ENCODE measurements at regions not wholly inside any gene's neighbourhood (a gene's known extent, or its start where the extent isn't known, plus 50 kb on each side); places are given as distances from the start of the nearest gene placed in this dataset.

- Histone ChIP-seq H3K9me3 (ENCODE audit: control insufficient read depth, insufficient read depth, low read depth, low read length) (no peaks in the 10 kb centered on the region), H3K4me3 (replicated peaks in 1 of 4; ENCODE audit: control extremely low read depth in 1 of 4, insufficient read depth in 1 of 4, low read depth in 3 of 4, low read length in 4 of 4) (no peak overlapping the region), H3K4me2 (ENCODE audit: extremely low read depth, insufficient read depth, low read length) (no peak overlapping the region), H3K4me1 (ENCODE audit: control insufficient read depth, extremely low read depth, insufficient read depth, low read length) (no peaks in the 10 kb centered on the region), H3K79me2 (ENCODE audit: control insufficient read depth, insufficient read depth, low read length) (no peaks in the 10 kb centered on the region), H3K27me3 (ENCODE audit: control insufficient read depth, insufficient read depth, low read length) (no peaks in the 10 kb centered on the region), H4K20me1 (ENCODE audit: control insufficient read depth, extremely low read depth, insufficient read depth, low read length) (no peaks in the 10 kb centered on the region), H3K36me3 (ENCODE audit: control insufficient read depth, insufficient read depth, low read length) (no peaks in the 10 kb centered on the region), H3K9ac (ENCODE audit: insufficient read depth, low read length) (no peak overlapping the region), H2AFZ (ENCODE audit: low read length) (no peak overlapping the region), H3K27ac (ENCODE audit: insufficient read depth, low read length) (no peak overlapping the region)
- TF ChIP-seq CTCF (conservative IDR thresholded peaks at IDR 0.05 in 1 of 2, IDR thresholded peaks at IDR 0.05 in 1 of 2; ENCODE audit: low read depth in 1 of 2, low read length in 2 of 2) (no peak), EZH2 (IDR thresholded peaks at IDR 0.05; ENCODE audit: low read length, missing control alignments) (no peak)
- DNase-seq (ENCODE audit: low read depth in 2 of 2): peak; percentile 8 to 96
Observed at GRCh38 chr4:27366104-27366823, 505.6 kb downstream of the STIM2 start.

- no peak overlapping the region for H3K4me3 ChIP-seq (replicated peaks in 1 of 4; ENCODE audit: control extremely low read depth in 1 of 4, insufficient read depth in 1 of 4, low read depth in 3 of 4, low read length in 4 of 4)
- no peaks in the 10 kb centered on the region for H3K27me3 ChIP-seq (ENCODE audit: control insufficient read depth, insufficient read depth, low read length)
- H3K4me1 ChIP-seq (ENCODE audit: control insufficient read depth, extremely low read depth, insufficient read depth, low read length): no peaks in the 10 kb centered on the region
- H3K36me3 ChIP-seq (ENCODE audit: control insufficient read depth, insufficient read depth, low read length): no peaks in the 10 kb centered on the region
- H3K27ac ChIP-seq (ENCODE audit: insufficient read depth, low read length): no peak overlapping the region
- no peak overlapping the region for H2AFZ ChIP-seq (ENCODE audit: low read length)
- no peaks in the 10 kb centered on the region for H3K9me3 ChIP-seq (ENCODE audit: control insufficient read depth, insufficient read depth, low read depth, low read length)
- TF ChIP-seq EZH2 (IDR thresholded peaks at IDR 0.05; ENCODE audit: low read length, missing control alignments) (no peak), CTCF (conservative IDR thresholded peaks at IDR 0.05 in 1 of 2, IDR thresholded peaks at IDR 0.05 in 1 of 2; ENCODE audit: low read depth in 1 of 2, low read length in 2 of 2) (no peak)
- H3K79me2 ChIP-seq (ENCODE audit: control insufficient read depth, insufficient read depth, low read length): no peaks in the 10 kb centered on the region
- no peak overlapping the region for H3K4me2 ChIP-seq (ENCODE audit: extremely low read depth, insufficient read depth, low read length)
- DNase-seq (ENCODE audit: low read depth in 2 of 2): peak in 1 of 2 donors; percentile 58
- no peaks in the 10 kb centered on the region for H4K20me1 ChIP-seq (ENCODE audit: control insufficient read depth, extremely low read depth, insufficient read depth, low read length)
- no peak overlapping the region for H3K9ac ChIP-seq (ENCODE audit: insufficient read depth, low read length)
Observed at GRCh38 chr4:27368781-27369180, 508.1 kb downstream of the STIM2 start.

GRCh38 chr4:27381815-27382214 is 521.2 kb downstream of the STIM2 start:
- H4K20me1 ChIP-seq (ENCODE audit: control insufficient read depth, extremely low read depth, insufficient read depth, low read length): no peaks in the 10 kb centered on the region
- H3K27me3 ChIP-seq (ENCODE audit: control insufficient read depth, insufficient read depth, low read length): no peaks in the 10 kb centered on the region
- no peak overlapping the region for H3K4me2 ChIP-seq (ENCODE audit: extremely low read depth, insufficient read depth, low read length)
- H3K36me3 ChIP-seq (ENCODE audit: control insufficient read depth, insufficient read depth, low read length): no peaks in the 10 kb centered on the region
- H3K9me3 ChIP-seq (ENCODE audit: control insufficient read depth, insufficient read depth, low read depth, low read length): no peaks in the 10 kb centered on the region
- H3K27ac ChIP-seq (ENCODE audit: insufficient read depth, low read length): no peak overlapping the region
- H3K4me3 ChIP-seq (replicated peaks in 1 of 4; ENCODE audit: control extremely low read depth in 1 of 4, insufficient read depth in 1 of 4, low read depth in 3 of 4, low read length in 4 of 4): no peak overlapping the region
- H3K9ac ChIP-seq (ENCODE audit: insufficient read depth, low read length): no peak overlapping the region
- TF ChIP-seq EZH2 (IDR thresholded peaks at IDR 0.05; ENCODE audit: low read length, missing control alignments) (no peak), CTCF (conservative IDR thresholded peaks at IDR 0.05 in 1 of 2, IDR thresholded peaks at IDR 0.05 in 1 of 2; ENCODE audit: low read depth in 1 of 2, low read length in 2 of 2) (no peak)
- no peak overlapping the region for H2AFZ ChIP-seq (ENCODE audit: low read length)
- DNase-seq (ENCODE audit: low read depth in 2 of 2): peak in 1 of 2 donors; percentile 34
- no peaks in the 10 kb centered on the region for H3K79me2 ChIP-seq (ENCODE audit: control insufficient read depth, insufficient read depth, low read length)
- no peaks in the 10 kb centered on the region for H3K4me1 ChIP-seq (ENCODE audit: control insufficient read depth, extremely low read depth, insufficient read depth, low read length)

All from fibroblast of lung (primary cell).